Memory B cell (primary cell): ENCODE measurements at regions not wholly inside any gene's neighbourhood (a gene's known extent, or its start where the extent isn't known, plus 50 kb on each side); places are given as distances from the start of the nearest gene placed in this dataset.
"Not testable (repeated sequence)": the region's sequence is repeated elsewhere in the genome, so short reads cannot be mapped to it uniquely, and the experiment has no call there.

Source experiments
- ATAC-seq: fragments of 150-1000 bp; cut with Tn5 transposase; 2 replicates; pipeline ENCODE4 v1.10.0; 2021; ENCODE audit warnings: low read depth, mild to moderate bottlenecking, moderate library complexity
- DNase-seq, 2 donors: peaks; one replicate each; pipeline ENCODE4 v3.0.0; 2022; ENCODE audit warnings: low spot score in 2 of 2
- H3K27ac Mint-ChIP-seq: one replicate; pipeline ENCODE4 v1.8.0; 2022; ENCODE audit warnings: mild to moderate bottlenecking, moderate library complexity, mixed read lengths
- H3K27me3 Mint-ChIP-seq: one replicate; pipeline ENCODE4 v1.8.0; 2022; ENCODE audit warnings: mixed read lengths
- H3K36me3 Mint-ChIP-seq: one replicate; pipeline ENCODE4 v1.8.0; 2022; ENCODE audit warnings: mild to moderate bottlenecking, mixed read lengths
- H3K4me1 Mint-ChIP-seq: one replicate; pipeline ENCODE4 v1.8.0; 2022; ENCODE audit warnings: mixed read lengths
- H3K4me3 Mint-ChIP-seq: one replicate; pipeline ENCODE4 v1.8.0; 2022; ENCODE audit warnings: mild to moderate bottlenecking, moderate library complexity, mixed read lengths
- H3K9me3 Mint-ChIP-seq: one replicate; pipeline ENCODE4 v1.8.0; 2022; ENCODE audit warnings: mixed read lengths

DNA sequence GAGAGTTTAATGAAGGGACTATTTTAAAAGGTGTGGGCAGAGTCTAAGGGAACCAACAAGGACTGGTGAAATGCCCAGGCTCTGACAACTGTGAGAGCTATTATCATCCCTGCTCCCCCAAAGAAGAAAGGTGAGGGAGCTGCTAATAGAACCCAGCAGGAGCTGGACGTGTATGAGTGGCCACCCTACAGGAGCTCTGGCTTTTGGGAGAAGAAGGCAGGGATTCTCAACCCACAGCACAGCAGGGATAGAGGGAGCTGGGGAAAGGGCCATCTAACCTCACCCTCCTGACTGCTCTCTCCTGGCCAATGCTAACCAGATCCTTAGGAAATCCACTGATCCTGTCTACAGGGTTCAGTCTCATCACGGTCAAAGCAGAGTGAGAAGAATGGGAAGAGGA lies 57.1 kb downstream of the GRIN2B start:
- H3K27me3 Mint-ChIP-seq: peaks cover 5% of the 10 kb centered on the region
- no peak overlapping the region for H3K4me3 Mint-ChIP-seq
- H3K27ac Mint-ChIP-seq: no peak overlapping the region
- no peaks in the 10 kb centered on the region for H3K9me3 Mint-ChIP-seq
- DNase-seq (no peak), ATAC-seq (no peak)
- H3K36me3 Mint-ChIP-seq: no peaks in the 10 kb centered on the region
- no peaks in the 10 kb centered on the region for H3K4me1 Mint-ChIP-seq

DNA sequence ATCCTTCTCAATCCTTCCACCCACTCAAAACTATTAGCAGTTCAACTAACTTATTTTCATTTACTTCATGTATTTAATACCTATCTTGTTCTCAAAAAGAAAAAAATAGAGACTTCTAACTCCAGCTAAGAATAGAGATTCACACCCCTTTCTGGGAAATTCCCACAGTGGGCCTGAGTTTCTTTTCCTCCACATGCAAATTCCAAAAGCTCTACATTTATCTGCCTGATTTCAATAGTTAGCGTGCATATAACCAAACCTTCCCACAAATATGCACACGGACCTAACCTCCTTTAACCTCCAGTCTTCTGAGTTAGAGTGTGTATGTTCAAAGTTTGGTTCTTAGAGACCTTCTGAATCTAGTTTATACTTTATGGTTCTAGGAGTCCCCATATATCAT lies 62.5 kb downstream of the GRIN2B start:
- no peaks in the 10 kb centered on the region for H3K4me1 Mint-ChIP-seq
- no peak for DNase-seq
- H3K9me3 Mint-ChIP-seq: no peaks in the 10 kb centered on the region
- ATAC-seq: no peak
- H3K4me3 Mint-ChIP-seq: no peak overlapping the region
- H3K36me3 Mint-ChIP-seq: no peaks in the 10 kb centered on the region
- no peak overlapping the region for H3K27ac Mint-ChIP-seq
- H3K27me3 Mint-ChIP-seq: peaks cover 11% of the 10 kb centered on the region

- ATAC-seq: no peak
- no peaks in the 10 kb centered on the region for H3K36me3 Mint-ChIP-seq
- no peaks in the 10 kb centered on the region for H3K4me1 Mint-ChIP-seq
- no peak for DNase-seq
- H3K9me3 Mint-ChIP-seq: no peaks in the 10 kb centered on the region
- no peak overlapping the region for H3K4me3 Mint-ChIP-seq
- no peak overlapping the region for H3K27ac Mint-ChIP-seq
- peaks cover 14% of the 10 kb centered on the region for H3K27me3 Mint-ChIP-seq
Observed at GRCh38 chr12:13915096-13915495, 66.3 kb downstream of the GRIN2B start.

GRCh38 chr12:13913371-13913770 lies 68.0 kb downstream of the GRIN2B start:
- H3K4me3 Mint-ChIP-seq: no peak overlapping the region
- no peaks in the 10 kb centered on the region for H3K9me3 Mint-ChIP-seq
- H3K36me3 Mint-ChIP-seq: no peaks in the 10 kb centered on the region
- no peak for ATAC-seq
- H3K27me3 Mint-ChIP-seq: peaks cover 20% of the 10 kb centered on the region
- no peaks in the 10 kb centered on the region for H3K4me1 Mint-ChIP-seq
- no peak for DNase-seq
- H3K27ac Mint-ChIP-seq: no peak overlapping the region

DNA sequence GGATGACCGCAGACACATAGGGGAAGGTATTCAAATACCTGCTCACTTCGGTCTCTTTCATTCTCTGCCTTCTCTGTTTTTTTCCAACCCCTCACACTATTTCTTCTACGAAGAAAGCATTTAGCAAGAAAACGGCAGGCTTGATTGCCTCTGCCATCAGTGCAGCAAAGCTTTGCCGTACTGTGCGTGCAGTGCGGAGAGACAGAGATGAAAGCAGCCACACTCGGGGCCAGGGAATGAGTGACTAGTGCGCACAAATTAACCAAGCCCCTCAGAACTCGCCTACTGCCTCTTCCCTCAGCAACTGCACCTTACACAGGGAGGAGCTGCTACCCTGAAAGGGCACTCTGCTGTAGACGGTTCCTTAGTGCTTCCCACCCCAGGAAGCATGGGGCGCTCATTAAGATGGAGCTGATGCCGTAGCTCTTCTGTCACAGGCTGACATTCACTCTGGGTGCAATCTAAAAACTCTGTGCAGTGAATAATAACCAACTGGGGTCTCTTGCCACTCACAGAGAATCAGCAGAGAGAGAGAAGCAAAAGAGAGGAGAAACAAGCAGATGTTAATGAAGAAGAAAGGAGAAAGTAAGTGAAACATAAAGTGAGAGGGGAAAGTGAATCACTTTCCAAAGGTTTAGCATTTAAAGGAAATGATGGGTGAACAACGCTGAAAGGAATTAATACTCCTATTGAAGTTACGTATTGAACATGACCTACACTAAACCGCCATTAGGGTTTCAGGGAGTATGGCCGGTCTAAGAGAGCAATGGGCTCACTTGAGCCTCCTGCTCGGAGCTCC lies 69.4 kb downstream of the GRIN2B start:
- Mint-ChIP-seq H3K4me1 (no peaks in the 10 kb centered on the region), H3K9me3 (no peaks in the 10 kb centered on the region), H3K36me3 (no peaks in the 10 kb centered on the region), H3K27me3 (peaks cover 17% of the 10 kb centered on the region), H3K4me3 (no peak overlapping the region), H3K27ac (no peak overlapping the region)
- DNase-seq (no peak), ATAC-seq (no peak)

DNA sequence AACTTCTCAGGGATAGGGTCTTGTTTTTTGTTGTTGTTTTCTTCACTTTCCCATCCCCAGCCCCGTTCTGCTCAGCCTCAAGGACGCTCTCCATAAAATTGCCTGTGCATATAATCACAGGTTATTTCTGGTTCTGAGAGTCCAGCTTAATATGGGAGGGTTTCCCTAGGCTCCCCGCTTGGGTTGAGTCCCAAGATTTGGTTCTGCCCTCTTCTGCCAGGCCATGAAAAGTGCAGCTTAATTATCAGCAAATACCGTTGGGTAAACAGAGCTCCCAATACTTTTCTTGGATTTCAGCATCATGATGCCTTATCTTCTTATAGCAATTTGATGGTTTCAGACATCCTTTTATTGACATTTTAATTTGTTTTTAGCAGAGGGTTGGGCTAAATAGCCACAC lies 75.6 kb downstream of the GRIN2B start:
- no peak overlapping the region for H3K4me3 Mint-ChIP-seq
- H3K27me3 Mint-ChIP-seq: peaks cover 17% of the 10 kb centered on the region

GRCh38 chr12:13900718-13901117 lies 80.7 kb downstream of the GRIN2B start:
- Mint-ChIP-seq H3K27ac (no peak overlapping the region), H3K4me1 (no peaks in the 10 kb centered on the region), H3K36me3 (no peaks in the 10 kb centered on the region), H3K9me3 (peaks cover 6% of the 10 kb centered on the region), H3K27me3 (peaks cover 4% of the 10 kb centered on the region), H3K4me3 (no peak overlapping the region)
- ATAC-seq (no peak), DNase-seq (no peak)

More for the DNA sequence above, 75.6 kb downstream of the GRIN2B start:
- ATAC-seq (no peak), DNase-seq (no peak)
- H3K27ac Mint-ChIP-seq: no peak overlapping the region
- no peaks in the 10 kb centered on the region for H3K4me1 Mint-ChIP-seq
- peaks cover 2% of the 10 kb centered on the region for H3K36me3 Mint-ChIP-seq
- peaks cover 6% of the 10 kb centered on the region for H3K9me3 Mint-ChIP-seq

GRCh38 chr12:13898387-13898786 lies 83.0 kb downstream of the GRIN2B start:
- H3K4me3 Mint-ChIP-seq, DNase-seq, H3K27me3 Mint-ChIP-seq, H3K36me3 Mint-ChIP-seq, H3K4me1 Mint-ChIP-seq, H3K9me3 Mint-ChIP-seq, ATAC-seq, H3K27ac Mint-ChIP-seq: not testable (repeated sequence)

GRCh38 chr12:13897811-13898210 lies 83.6 kb downstream of the GRIN2B start:
- Mint-ChIP-seq H3K4me3 (no peak overlapping the region), H3K36me3 (no peaks in the 10 kb centered on the region), H3K27me3 (no peaks in the 10 kb centered on the region), H3K4me1 (no peaks in the 10 kb centered on the region), H3K9me3 (no peaks in the 10 kb centered on the region), H3K27ac (no peak overlapping the region)
- DNase-seq (no peak), ATAC-seq (no peak)

DNA sequence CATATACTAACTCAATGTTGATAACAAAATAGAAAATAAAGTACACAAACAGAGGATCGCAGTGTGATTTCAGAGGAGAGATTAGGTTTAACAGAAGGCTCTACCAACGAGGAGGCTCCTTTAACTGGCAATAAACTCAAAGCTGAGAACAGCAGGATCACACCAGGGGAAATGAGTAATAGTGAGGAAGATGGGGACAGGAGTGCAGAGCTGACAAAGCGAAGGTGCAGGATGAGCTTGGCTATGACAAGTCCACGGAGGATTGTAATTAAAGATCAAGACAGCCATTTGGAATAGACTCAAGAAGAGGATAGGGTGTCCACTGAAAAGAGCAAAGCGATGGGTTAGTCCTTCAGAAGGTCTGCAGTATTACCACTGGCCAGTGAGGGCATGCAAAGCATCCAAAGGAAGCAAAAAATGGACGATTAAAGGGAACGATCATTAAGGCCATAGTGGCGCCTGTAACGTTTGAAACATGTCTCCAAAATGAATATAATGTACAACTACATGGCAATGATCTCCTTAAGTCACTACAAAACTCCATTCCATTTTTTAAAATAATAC lies 85.3 kb downstream of the GRIN2B start:
- ATAC-seq: no peak
- H3K27ac Mint-ChIP-seq: no peak overlapping the region
- no peak overlapping the region for H3K4me3 Mint-ChIP-seq
- H3K4me1 Mint-ChIP-seq: no peaks in the 10 kb centered on the region
- no peaks in the 10 kb centered on the region for H3K36me3 Mint-ChIP-seq
- H3K9me3 Mint-ChIP-seq: no peaks in the 10 kb centered on the region
- no peaks in the 10 kb centered on the region for H3K27me3 Mint-ChIP-seq
- no peak for DNase-seq

GRCh38 chr12:13891902-13892301 lies 89.5 kb downstream of the GRIN2B start:
- H3K27me3 Mint-ChIP-seq: peaks cover 4% of the 10 kb centered on the region
- no peak overlapping the region for H3K27ac Mint-ChIP-seq
- no peak overlapping the region for H3K4me3 Mint-ChIP-seq
- H3K4me1 Mint-ChIP-seq: no peaks in the 10 kb centered on the region
- DNase-seq: no peak
- H3K9me3 Mint-ChIP-seq: no peaks in the 10 kb centered on the region
- ATAC-seq: no peak
- no peaks in the 10 kb centered on the region for H3K36me3 Mint-ChIP-seq

GRCh38 chr12:13890943-13891342 lies 90.5 kb downstream of the GRIN2B start:
- no peaks in the 10 kb centered on the region for H3K4me1 Mint-ChIP-seq
- no peaks in the 10 kb centered on the region for H3K36me3 Mint-ChIP-seq
- no peaks in the 10 kb centered on the region for H3K9me3 Mint-ChIP-seq
- DNase-seq: no peak
- ATAC-seq: no peak
- peaks cover 6% of the 10 kb centered on the region for H3K27me3 Mint-ChIP-seq
- H3K27ac Mint-ChIP-seq: no peak overlapping the region
- H3K4me3 Mint-ChIP-seq: no peak overlapping the region

DNA sequence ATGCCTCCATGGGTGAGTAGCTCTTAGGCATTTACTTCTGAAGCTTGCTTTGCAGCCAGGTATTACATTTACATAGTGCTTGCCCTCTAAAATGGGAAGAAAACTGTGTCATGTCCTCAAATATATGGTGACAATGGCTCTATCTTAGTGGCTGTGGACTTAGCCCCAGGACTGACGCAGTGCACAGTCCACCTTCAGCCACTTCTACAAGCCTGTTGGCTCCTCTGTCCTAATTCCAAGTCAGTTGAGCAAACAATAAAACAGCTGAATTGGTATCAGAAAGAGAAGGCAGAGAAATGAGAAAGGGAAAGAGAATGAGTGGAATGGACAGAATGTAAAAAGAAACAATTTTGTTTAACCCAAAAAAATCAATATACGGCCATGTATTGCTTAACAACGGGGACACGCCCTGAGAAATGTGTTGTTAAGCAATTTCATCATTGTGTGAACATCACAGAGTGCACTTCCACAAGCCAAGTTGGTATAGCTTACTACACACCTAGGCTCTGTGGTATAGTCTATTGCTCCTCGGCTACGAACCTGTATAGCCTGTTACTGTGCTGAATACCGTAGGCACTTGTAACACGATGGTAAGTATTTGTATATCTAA lies 93.5 kb downstream of the GRIN2B start:
- no peak for ATAC-seq
- Mint-ChIP-seq H3K36me3 (no peaks in the 10 kb centered on the region), H3K27ac (no peak overlapping the region), H3K9me3 (peaks cover 2% of the 10 kb centered on the region), H3K27me3 (peaks cover 14% of the 10 kb centered on the region), H3K4me3 (no peak overlapping the region), H3K4me1 (no peaks in the 10 kb centered on the region)
- no peak for DNase-seq

GRCh38 chr12:13882176-13882575 lies 99.2 kb downstream of the GRIN2B start:
- no peaks in the 10 kb centered on the region for H3K36me3 Mint-ChIP-seq
- ATAC-seq: no peak

More at GRCh38 chr12:13882176-13882575, 99.2 kb downstream of the GRIN2B start:
- Mint-ChIP-seq H3K27me3 (peaks cover 10% of the 10 kb centered on the region), H3K4me3 (no peak overlapping the region), H3K9me3 (peaks cover 2% of the 10 kb centered on the region), H3K4me1 (no peaks in the 10 kb centered on the region), H3K27ac (no peak overlapping the region)
- no peak for DNase-seq
